Gastrocnemius medialis (tissue), 4 donors: ENCODE measurements at regions not wholly inside any gene's neighbourhood (a gene's known extent, or its start where the extent isn't known, plus 50 kb on each side); places are given as distances from the start of the nearest gene placed in this dataset.

Experiments
- ATAC-seq, 2 donors: fragments of 150-250 bp; one replicate each; pipeline ENCODE4 v1.9.1; 2016
- DNase-seq, 2 donors: peaks; one replicate each; pipeline ENCODE4 v3.0.0-alpha.2; 2019
- H3K27ac ChIP-seq, 4 donors: fragments of 200-600 bp; sonication (generic); 1 replicate in 1 of 4; 2 replicates in 3 of 4; pipeline ENCODE4 v1.5.1; 2016 to 2018; ENCODE audit warnings: mild to moderate bottlenecking in 2 of 4, moderate library complexity in 1 of 4
- H3K27me3 ChIP-seq, 3 donors: fragments of 200-600 bp; sonication (generic) in 2 of 3; 1 replicate in 1 of 3; 2 replicates in 2 of 3; pipeline versions ENCODE4 v1.5.1 to v1.6.0; 2016 to 2019; ENCODE audit warnings: mild to moderate bottlenecking in 1 of 3, moderate library complexity in 1 of 3
- H3K36me3 ChIP-seq, 2 donors: fragments of 200-600 bp; sonication (generic) in 1 of 2; one replicate each; pipeline ENCODE4 v1.5.1; 2017 to 2018
- H3K4me1 ChIP-seq, 2 donors: fragments of 200-600 bp; sonication (generic) in 1 of 2; one replicate each; pipeline ENCODE4 v1.5.1; 2016 to 2017; ENCODE audit warnings: mild to moderate bottlenecking in 2 of 2
- H3K4me3 ChIP-seq, 4 donors: fragments of 200-600 bp; sonication (generic) in 3 of 4; 1 replicate in 1 of 4; 2 replicates in 3 of 4; pipeline ENCODE4 v1.5.1; 2016 to 2019; ENCODE audit warnings: mild to moderate bottlenecking in 2 of 4
- H3K9me3 ChIP-seq, 3 donors: fragments of 200-600 bp; sonication (generic) in 2 of 3; 1 replicate in 1 of 3; 2 replicates in 2 of 3; pipeline ENCODE4 v1.5.1; 2016 to 2019
- POLR2A ChIP-seq, 2 donors: fragments of 450-650 bp; IDR thresholded peaks; one replicate each; pipeline ENCODE4 v1.6.1; 2017; ENCODE audit warnings: antibody characterized with exemption in 2 of 2, mild to moderate bottlenecking in 2 of 2, moderate library complexity in 2 of 2
- in situ Hi-C, 4 donors: fragments of 200-750 bp; cut with MboI; loops; one replicate each; pipeline versions ENCODE4 v1.15.0 to v1.8.0; 2017; ENCODE audit warnings: low sequenced_read_pairs in 4 of 4
- intact Hi-C: fragments of 100-400 bp; cut with DNase I; formaldehyde crosslinking; loops from one replicate; pipeline ENCODE4 v1.15.1; 2023; ENCODE audit warnings: low total_unique reads
- TF ChIP-seq, protein P1 (sequence below), 5 experiments: fragments of 450-650 bp in 3 of 5; fragments of 200-600 bp in 2 of 5; sonication (generic) in 2 of 5; IDR thresholded peaks in 4 of 5; conservative IDR thresholded peaks in 1 of 5; 1 replicate in 4 of 5; 2 replicates in 1 of 5; pipeline ENCODE4 v1.5.1; 2016 to 2019; ENCODE audit warnings: antibody characterized with exemption in 5 of 5, mild to moderate bottlenecking in 3 of 5, moderate library complexity in 3 of 5

DNA sequence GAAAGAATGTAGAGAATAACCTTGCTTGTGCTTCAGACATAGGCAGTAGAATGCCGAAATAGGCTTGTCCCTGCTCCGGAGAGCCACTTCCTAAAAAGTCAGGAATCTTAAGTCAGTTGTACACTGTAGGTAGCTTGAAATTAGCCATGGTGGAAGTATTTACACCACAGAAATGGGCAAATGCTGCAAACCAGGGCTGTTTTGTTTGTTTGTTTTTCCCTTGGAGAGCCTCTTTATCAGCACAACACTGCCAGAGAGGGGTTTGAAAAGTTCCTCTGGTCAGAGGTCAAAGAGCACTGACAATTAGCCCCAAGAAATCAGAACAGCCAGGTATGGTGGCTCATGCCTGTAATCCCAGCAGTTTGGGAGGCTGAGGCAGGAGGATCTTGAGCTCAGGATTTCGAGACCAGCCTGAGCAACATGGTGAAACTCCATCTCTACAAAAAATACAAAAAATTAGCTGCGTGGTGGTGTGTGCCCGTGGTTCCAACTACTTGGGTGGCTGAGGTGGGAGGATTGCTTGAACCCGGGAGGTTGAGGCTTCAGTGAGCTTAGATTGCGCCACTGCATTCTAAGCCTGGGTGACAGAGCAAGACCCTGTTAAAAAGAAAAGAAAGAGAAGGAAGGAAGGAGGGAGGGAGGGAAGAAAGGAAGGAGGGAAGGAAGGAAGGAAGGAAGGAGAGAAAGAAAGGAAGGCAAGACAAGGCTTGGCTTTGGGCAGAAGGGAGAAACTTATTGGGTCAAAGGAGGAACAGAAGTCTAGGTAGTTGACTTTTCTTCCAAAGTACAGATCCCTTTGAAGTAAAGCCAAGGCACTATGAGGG lies 61.0 kb upstream of the ZMYND8 start:
- Histone ChIP-seq H3K4me3 (no peak overlapping the region), H3K9me3 (no peaks in the 10 kb centered on the region), H3K36me3 (no peaks in the 10 kb centered on the region), H3K4me1 (peaks cover 11 to 43% of the 10 kb centered on the region in 2 donors), H3K27me3 (no peaks in the 10 kb centered on the region), H3K27ac (peak overlapping the region; percentile 68 to 94 (median 91))
- intact Hi-C loops (no loop called here), in situ Hi-C loops (loop anchor here in 1 of 4 donors (10.0 kb wide), 1 partner anchor 47 kb away; no protein-coding TSS in a partner anchor)
- DNase-seq (no peak), ATAC-seq (no peak)
- TF ChIP-seq POLR2A (IDR thresholded peaks at IDR 0.05), result no peak
- TF ChIP-seq, protein P1, sequence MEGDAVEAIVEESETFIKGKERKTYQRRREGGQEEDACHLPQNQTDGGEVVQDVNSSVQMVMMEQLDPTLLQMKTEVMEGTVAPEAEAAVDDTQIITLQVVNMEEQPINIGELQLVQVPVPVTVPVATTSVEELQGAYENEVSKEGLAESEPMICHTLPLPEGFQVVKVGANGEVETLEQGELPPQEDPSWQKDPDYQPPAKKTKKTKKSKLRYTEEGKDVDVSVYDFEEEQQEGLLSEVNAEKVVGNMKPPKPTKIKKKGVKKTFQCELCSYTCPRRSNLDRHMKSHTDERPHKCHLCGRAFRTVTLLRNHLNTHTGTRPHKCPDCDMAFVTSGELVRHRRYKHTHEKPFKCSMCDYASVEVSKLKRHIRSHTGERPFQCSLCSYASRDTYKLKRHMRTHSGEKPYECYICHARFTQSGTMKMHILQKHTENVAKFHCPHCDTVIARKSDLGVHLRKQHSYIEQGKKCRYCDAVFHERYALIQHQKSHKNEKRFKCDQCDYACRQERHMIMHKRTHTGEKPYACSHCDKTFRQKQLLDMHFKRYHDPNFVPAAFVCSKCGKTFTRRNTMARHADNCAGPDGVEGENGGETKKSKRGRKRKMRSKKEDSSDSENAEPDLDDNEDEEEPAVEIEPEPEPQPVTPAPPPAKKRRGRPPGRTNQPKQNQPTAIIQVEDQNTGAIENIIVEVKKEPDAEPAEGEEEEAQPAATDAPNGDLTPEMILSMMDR (IDR thresholded peaks at IDR 0.05 in 4 of 5, conservative IDR thresholded peaks at IDR 0.05 in 1 of 5), result no peak

DNA sequence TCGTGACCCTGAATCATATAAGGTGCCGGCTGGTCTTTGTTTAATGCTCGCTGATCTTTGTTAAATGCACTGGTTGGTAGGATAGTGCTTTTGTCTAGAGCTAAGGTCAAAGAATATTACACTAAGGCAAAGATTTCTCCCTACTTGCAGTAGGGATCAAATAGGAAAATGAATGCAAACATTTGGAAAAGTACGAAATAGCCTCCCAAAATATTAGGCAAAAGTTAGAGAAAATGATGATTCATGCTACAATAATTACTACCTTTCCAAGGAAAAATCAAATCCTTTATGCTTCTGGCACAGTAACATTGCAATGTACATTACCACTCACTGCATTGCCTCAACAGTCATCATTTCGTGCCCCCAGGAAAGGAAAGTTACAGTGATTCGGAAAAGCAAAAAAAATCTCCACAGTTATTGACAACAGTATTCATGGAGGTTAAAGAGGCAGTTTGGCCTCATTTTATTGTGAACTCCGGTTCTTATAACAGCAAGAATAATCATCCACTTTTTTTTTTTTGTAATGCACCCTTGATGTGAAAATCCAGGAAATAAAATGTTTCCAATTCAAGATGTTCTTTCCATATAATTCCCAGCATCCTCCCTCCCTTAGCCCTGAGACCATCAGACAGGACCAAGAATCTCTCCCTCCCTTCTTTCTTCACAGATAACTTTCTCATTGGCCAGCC lies 61.7 kb upstream of the ZMYND8 start:
- in situ Hi-C loops (loop anchor here in 1 of 4 donors (10.0 kb wide), 1 partner anchor 47 kb away; no protein-coding TSS in a partner anchor), intact Hi-C loops (no loop called here)
- no peak overlapping the region for H3K4me3 ChIP-seq
- H3K9me3 ChIP-seq, result no peaks in the 10 kb centered on the region
- no peak for ATAC-seq
- H3K27ac ChIP-seq, result peak overlapping the region in 3 of 4 donors; percentile 91 to 94 (median 91)
- no peak for DNase-seq
- TF ChIP-seq POLR2A (IDR thresholded peaks at IDR 0.05), result no peak
- TF ChIP-seq, protein P1 (IDR thresholded peaks at IDR 0.05 in 4 of 5, conservative IDR thresholded peaks at IDR 0.05 in 1 of 5), result no peak
- H3K27me3 ChIP-seq, result no peaks in the 10 kb centered on the region
- no peaks in the 10 kb centered on the region for H3K36me3 ChIP-seq
- peaks cover 11 to 36% of the 10 kb centered on the region in 2 donors for H3K4me1 ChIP-seq

DNA sequence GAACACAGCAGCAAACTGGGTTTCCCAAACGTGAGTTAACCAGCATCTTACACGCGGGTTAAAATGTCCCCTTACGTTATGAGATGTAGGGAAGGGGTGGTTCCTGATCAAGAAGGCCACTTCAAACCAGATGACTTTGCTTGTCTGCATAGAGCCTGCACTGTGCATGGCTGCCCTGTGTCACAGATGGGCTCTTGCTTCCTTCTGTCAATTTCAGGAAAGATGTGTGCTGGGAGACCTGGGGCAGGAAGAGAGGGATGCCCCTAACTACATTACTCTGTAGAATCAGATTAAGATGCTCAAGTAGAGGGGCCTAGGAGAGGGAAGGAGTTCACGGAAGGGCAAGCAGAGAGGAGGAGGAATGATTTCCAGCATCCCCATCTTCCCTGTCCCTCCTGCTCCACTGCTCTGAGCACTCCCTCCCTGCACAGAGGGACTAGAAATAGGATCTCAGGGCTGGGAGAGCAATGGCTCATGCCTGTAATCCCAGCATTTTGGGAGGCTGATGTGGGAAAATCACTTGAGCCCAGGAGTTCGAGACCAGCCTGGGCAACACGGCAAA lies 63.5 kb upstream of the ZMYND8 start:
- H3K4me1 ChIP-seq, result peaks cover 11 to 29% of the 10 kb centered on the region in 2 donors
- no peaks in the 10 kb centered on the region for H3K27me3 ChIP-seq
- intact Hi-C loops, result no loop called here
- no peaks in the 10 kb centered on the region for H3K9me3 ChIP-seq
- in situ Hi-C loops, result loop anchor here in 1 of 4 donors (10.0 kb wide), 1 partner anchor 45 kb away; no protein-coding TSS in a partner anchor
- no peak for TF ChIP-seq POLR2A (IDR thresholded peaks at IDR 0.05)
- TF ChIP-seq, protein P1 (IDR thresholded peaks at IDR 0.05 in 4 of 5, conservative IDR thresholded peaks at IDR 0.05 in 1 of 5), result no peak
- H3K27ac ChIP-seq, result no peak overlapping the region
- ATAC-seq, result no peak
- no peak overlapping the region for H3K4me3 ChIP-seq
- no peaks in the 10 kb centered on the region for H3K36me3 ChIP-seq
- DNase-seq, result no peak

DNA sequence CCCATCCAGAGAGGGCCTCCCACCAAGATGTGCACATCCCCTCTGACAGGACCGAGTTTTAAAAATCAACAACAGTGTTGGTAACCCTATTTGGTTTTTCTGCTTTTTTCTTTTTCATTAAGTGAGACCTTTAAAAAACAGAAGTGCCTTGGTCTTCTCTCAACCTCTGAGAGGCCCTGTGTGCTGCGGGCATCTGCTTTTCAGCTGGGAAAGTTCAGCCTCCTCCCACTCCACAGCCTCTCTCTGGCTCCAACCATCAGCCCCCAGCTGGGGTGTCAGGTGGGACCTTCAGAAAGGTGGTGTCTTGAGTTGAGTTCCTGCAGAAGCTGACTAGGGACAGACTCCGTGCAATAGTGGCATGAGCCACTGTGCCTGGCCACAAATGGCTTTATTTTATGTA lies 64.6 kb upstream of the ZMYND8 start:
- H3K4me3 ChIP-seq, result no peak overlapping the region

More for the DNA sequence above, 64.6 kb upstream of the ZMYND8 start:
- intact Hi-C loops, result no loop called here
- Histone ChIP-seq H3K9me3 (no peaks in the 10 kb centered on the region), H3K4me1 (peaks cover 11 to 21% of the 10 kb centered on the region in 2 donors), H3K27me3 (no peaks in the 10 kb centered on the region), H3K36me3 (no peaks in the 10 kb centered on the region), H3K27ac (no peak overlapping the region)
- DNase-seq (no peak), ATAC-seq (no peak)
- in situ Hi-C loops, result no loop called here
- TF ChIP-seq POLR2A (IDR thresholded peaks at IDR 0.05), result no peak
- TF ChIP-seq, protein P1 (IDR thresholded peaks at IDR 0.05 in 4 of 5, conservative IDR thresholded peaks at IDR 0.05 in 1 of 5), result no peak
